HepG2 (cell line): ENCODE measurements at regions not wholly inside any gene's neighbourhood (a gene's known extent, or its start where the extent isn't known, plus 50 kb on each side); places are given as distances from the start of the nearest gene placed in this dataset.

Source experiments
- ATAC-seq: fragments of 200-7000 bp; cut with Tn5 transposase; 3 replicates; pipeline ENCODE4 v1.9.1; 2020; ENCODE audit warnings: mild to moderate bottlenecking, moderate library complexity
- BruUV-seq: library from RNA; stranded (reverse); fragments of 400-500 nt; replicated peaks from 2 replicates; lab custom pipeline; 2021; lab: Mats Ljungman, UMichigan
- CTCF ChIA-PET: fragments of 300-600 bp; formaldehyde crosslinking; extraction: SDS; loops from one replicate; lab custom pipeline; 2021; ENCODE audit warnings: low total read pairs, inconsistent platforms, low intra/inter-chr PET ratio; lab: Yijun Ruan, JAX
- POLR2A ChIA-PET: fragments of 350-600 bp; sonication (Branson Sonifier 250); formaldehyde crosslinking; loops from one replicate; lab custom pipeline; 2020; ENCODE audit warnings: antibody characterized with exemption, inconsistent platforms; lab: Yijun Ruan, JAX
- DNase-seq: peaks from one replicate; pipeline ENCODE4 v3.0.0-alpha.2; 2015; ENCODE audit warnings: low spot score
- FAIRE-seq: peaks from 3 replicates; lab custom pipeline; 2011; peaks lifted over from hg19 to GRCh38; lab: Jason Lieb, UNC
- H2AFZ ChIP-seq: one replicate; pipeline ENCODE4 v1.6.1; 2011; ENCODE audit warnings: low read length, inconsistent platforms
- H3K27ac ChIP-seq: fragments of 300-600 bp; 3 replicates; pipeline ENCODE4 v1.8.0; 2011; ENCODE audit warnings: mixed run types, mild to moderate bottlenecking, mixed read lengths, low read length, inconsistent platforms; ENCODE audit not compliant: insufficient read depth; ENCODE audit errors: extremely low read length
- H3K27me3 ChIP-seq, 2 experiments: fragments of 200-600 bp in 1 of 2; 2 replicates in 1 of 2; 3 replicates in 1 of 2; pipeline versions ENCODE4 v1.6.0 to v1.8.0; 2011; ENCODE audit warnings: low read length in 2 of 2, mild to moderate bottlenecking in 2 of 2, moderate library complexity in 2 of 2, inconsistent platforms in 1 of 2; ENCODE audit not compliant: insufficient read depth in 2 of 2, control insufficient read depth in 1 of 2
- H3K36me3 ChIP-seq, 2 experiments: fragments of 200-600 bp in 1 of 2; replicated peaks in 1 of 2; 2 replicates in 1 of 2; 3 replicates in 1 of 2; pipeline versions ENCODE4 v1.5.1 to v1.8.0; 2011; ENCODE audit warnings: low read length in 2 of 2, inconsistent platforms in 1 of 2; ENCODE audit not compliant: insufficient read depth in 2 of 2, control insufficient read depth in 1 of 2
- H3K4me1 ChIP-seq: 2 replicates; pipeline ENCODE4 v1.5.1; 2012; ENCODE audit warnings: low read length, inconsistent platforms; ENCODE audit not compliant: insufficient read depth
- H3K4me2 ChIP-seq: 2 replicates; pipeline ENCODE4 v1.6.0; 2011; ENCODE audit warnings: low read depth, low read length, inconsistent platforms
- H3K4me3 ChIP-seq, 3 experiments: fragments of 200-600 bp in 1 of 3; sonication (generic), shearing (Covaris generic) in 1 of 3; replicated peaks in 1 of 3; 2 replicates each; pipeline ENCODE4 v1.5.1; 2011 to 2016; ENCODE audit warnings: low read length in 3 of 3, inconsistent platforms in 2 of 3, low read depth in 2 of 3, mild to moderate bottlenecking in 2 of 3, control low read depth in 1 of 3, mixed read lengths in 1 of 3; ENCODE audit not compliant: insufficient read depth in 1 of 3
- H3K79me2 ChIP-seq: one replicate; pipeline ENCODE4 v1.6.1; 2011; ENCODE audit warnings: low read length, inconsistent platforms; ENCODE audit not compliant: insufficient read depth
- H3K9ac ChIP-seq: 2 replicates; pipeline ENCODE4 v1.6.0; 2011; ENCODE audit warnings: mild to moderate bottlenecking, low read depth, low read length, inconsistent platforms; ENCODE audit not compliant: insufficient read depth
- H3K9me3 ChIP-seq: 2 replicates; pipeline ENCODE4 v1.5.1; 2012; ENCODE audit warnings: mild to moderate bottlenecking, low read length
- H4K20me1 ChIP-seq: 2 replicates; pipeline ENCODE4 v1.6.0; 2011; ENCODE audit warnings: inconsistent platforms, mild to moderate bottlenecking, low read length, moderate library complexity; ENCODE audit not compliant: insufficient read depth
- ATF4 ChIP-seq, 2 experiments: fragments of 450-650 bp in 1 of 2; sonication (generic) in 1 of 2; formaldehyde crosslinking; IDR thresholded peaks; 2 replicates each; pipeline versions ENCODE4 v1.5.0 to v1.8.0; 2020 to 2022; ENCODE audit warnings: mild to moderate bottlenecking in 1 of 2, missing genetic modification reagents in 1 of 2
- DMTF1 ChIP-seq: sonication (generic); formaldehyde crosslinking; IDR thresholded peaks from 2 replicates; pipeline ENCODE4 v1.4.0; 2020; ENCODE audit warnings: mild to moderate bottlenecking, missing genetic modification reagents
- GRHL1 ChIP-seq: sonication (generic); formaldehyde crosslinking; conservative IDR thresholded peaks from 2 replicates; pipeline ENCODE4 v1.8.0; 2022; ENCODE audit warnings: missing genetic modification reagents
- MATR3 ChIP-seq: sonication (generic); formaldehyde crosslinking; IDR thresholded peaks from 2 replicates; pipeline ENCODE4 v1.4.0; 2020; ENCODE audit warnings: missing genetic modification reagents
- MIER3 ChIP-seq: IDR thresholded peaks from 2 replicates; pipeline ENCODE4 v1.6.1; 2016; ENCODE audit warnings: missing compliant biosample characterization, borderline replicate concordance
- NR2F1 ChIP-seq, 2 experiments: fragments of 450-650 bp in 1 of 2; formaldehyde crosslinking in 1 of 2; IDR thresholded peaks; 2 replicates each; pipeline versions ENCODE4 v1.5.0 to v1.6.1; 2016 to 2020; ENCODE audit warnings: mild to moderate bottlenecking in 1 of 2, missing compliant biosample characterization in 1 of 2, missing genetic modification reagents in 1 of 2, moderate library complexity in 1 of 2
- POGZ ChIP-seq: sonication (generic); formaldehyde crosslinking; IDR thresholded peaks from 2 replicates; pipeline ENCODE4 v1.4.0; 2020; ENCODE audit warnings: mild to moderate bottlenecking, missing genetic modification reagents
- PTBP1 ChIP-seq: fragments of 200-400 bp; formaldehyde crosslinking; IDR thresholded peaks from 2 replicates; pipeline ENCODE4 v1.6.1; 2018; ENCODE audit warnings: low read length, low read depth; ENCODE audit not compliant: poor library complexity, severe bottlenecking
- SIX1 ChIP-seq: sonication (generic); formaldehyde crosslinking; IDR thresholded peaks from 2 replicates; pipeline ENCODE4 v1.4.0; 2020; ENCODE audit warnings: missing genetic modification reagents, borderline replicate concordance
- TRIM24 ChIP-seq: sonication (generic); formaldehyde crosslinking; IDR thresholded peaks from 2 replicates; pipeline ENCODE4 v1.8.0; 2022; ENCODE audit warnings: mild to moderate bottlenecking, missing genetic modification reagents
- ZNF552 ChIP-seq: sonication (generic); formaldehyde crosslinking; IDR thresholded peaks from 2 replicates; pipeline ENCODE4 v1.9.0; 2022; ENCODE audit warnings: missing genetic modification reagents, mild to moderate bottlenecking, borderline replicate concordance
- whole genome bisulfite sequencing: methylation state at CpG from one replicate; pipeline ENCODE4 v1.1.6; 2017; ENCODE audit warnings: low lambda C conversion rate; 5-methylcytosine and 5-hydroxymethylcytosine counted together
- in situ Hi-C: cut with HindIII; loops from 2 replicates; pipeline ENCODE4 v1.10.0; 2017; ENCODE audit warnings: low pct_unique_long_range_greater_than_20kb; ENCODE audit not compliant: extremely low pct_ligation_motif_present
- intact Hi-C: fragments of 100-400 bp; cut with micrococcal nuclease; formaldehyde crosslinking; loops from one replicate; pipeline ENCODE4 v1.10.0; 2022; ENCODE audit not compliant: unreplicated experiment
- TF ChIP-seq, protein P1 (sequence below): IDR thresholded peaks from 2 replicates; pipeline ENCODE4 v1.6.1; 2012; ENCODE audit warnings: inconsistent platforms

- Histone ChIP-seq H3K9ac (no peak overlapping the region), H3K4me2 (no peak overlapping the region), H3K27ac (no peak overlapping the region), H2AFZ (no peak overlapping the region)
- ATAC-seq (no peak), FAIRE-seq (no peak)
- no TSS peak for BruUV-seq
- TF ChIP-seq POGZ (CRISPR knock-in tag), result no peak
- TF ChIP-seq MIER3 (CRISPR knock-in tag), result no peak
- TF ChIP-seq, all 625 proteins: peak for 0
- H3K4me3 ChIP-seq, result no peak overlapping the region
- POLR2A ChIA-PET, result no interaction called here
- H3K9me3 ChIP-seq, result no peaks in the 10 kb centered on the region
- no peaks in the 10 kb centered on the region for H3K79me2 ChIP-seq
- no peak for DNase-seq
- no peaks in the 10 kb centered on the region for H3K36me3 ChIP-seq
- 10% methylated on average over 7 of the region's 7 CpGs for WGBS
- no peaks in the 10 kb centered on the region for H3K4me1 ChIP-seq
- CTCF ChIA-PET, result no interaction called here
- in situ Hi-C loops (no loop called here), intact Hi-C loops (no loop called here)
- 0 out of 5 replicates have a peak, but pooled peaks cover 0 to 3% of the 10 kb centered on the region in 2 experiments for H3K27me3 ChIP-seq
- no peaks in the 10 kb centered on the region for H4K20me1 ChIP-seq
Measured at GRCh38 chr22:27267145-27267544, 534.4 kb downstream of the MN1 start.

DNA sequence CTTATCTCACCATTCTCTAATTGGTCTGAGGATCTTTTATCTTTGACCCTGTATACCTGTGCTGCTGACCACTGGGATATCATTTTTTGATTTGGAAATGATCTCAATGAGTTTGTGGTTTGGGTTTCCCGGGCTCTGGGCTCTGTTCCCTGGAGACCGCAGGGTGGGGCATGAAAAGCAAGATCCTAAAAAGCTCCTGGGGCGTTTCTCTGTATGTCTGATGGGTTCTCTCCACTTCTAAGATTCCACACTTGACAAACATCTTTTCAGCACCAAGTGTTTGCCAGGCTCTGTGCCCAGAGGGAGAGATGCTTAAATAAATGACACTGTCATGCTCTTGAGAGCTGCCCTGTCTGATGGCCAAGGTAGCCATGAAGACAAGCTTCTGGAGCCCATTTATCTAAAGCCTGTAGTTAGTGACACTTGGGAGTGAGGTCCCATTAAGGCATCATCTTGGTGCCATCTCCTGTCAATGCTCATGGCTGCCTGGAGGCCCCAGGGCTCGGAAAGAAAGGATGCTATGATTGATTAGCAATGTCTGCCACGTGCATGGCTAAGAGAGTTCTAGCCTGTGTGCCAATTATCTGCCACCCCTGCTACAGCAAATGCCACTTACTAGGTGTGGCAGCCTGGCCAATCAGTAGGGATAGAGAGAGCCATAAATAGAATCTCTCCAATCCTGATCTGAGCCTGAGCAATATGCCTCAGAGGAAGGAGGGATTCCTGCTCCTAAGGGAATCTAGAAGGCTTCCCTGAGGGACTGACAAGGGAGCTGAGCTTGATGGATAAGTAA, 531.6 kb downstream of the MN1 start:
- CTCF ChIA-PET, result no interaction called here
- no peak for ATAC-seq
- H3K4me3 ChIP-seq, result no peak overlapping the region
- no peak overlapping the region for H3K4me2 ChIP-seq
- H3K79me2 ChIP-seq, result no peaks in the 10 kb centered on the region
- H3K9me3 ChIP-seq, result no peaks in the 10 kb centered on the region
- POLR2A ChIA-PET, result no interaction called here
- no peaks in the 10 kb centered on the region for H3K36me3 ChIP-seq
- H4K20me1 ChIP-seq, result no peaks in the 10 kb centered on the region
- BruUV-seq, result no TSS peak
- 15% methylated on average over 5 of the region's 5 CpGs for WGBS
- in situ Hi-C loops, result no loop called here
- H3K27me3 ChIP-seq, result no peaks in the 10 kb centered on the region
- intact Hi-C loops, result no loop called here
- H3K4me1 ChIP-seq, result no peaks in the 10 kb centered on the region
- H3K27ac ChIP-seq, result no peak overlapping the region
- no peak overlapping the region for H3K9ac ChIP-seq
- no peak overlapping the region for H2AFZ ChIP-seq
- DNase-seq, result no peak
- FAIRE-seq, result no peak
- TF ChIP-seq PTBP1, result no peak
- no peak for TF ChIP-seq GRHL1 (CRISPR knock-in tag)
- TF ChIP-seq ATF4 (CRISPR knock-in tag; IDR thresholded peaks at IDR 0.05), result no peak
- TF ChIP-seq ZNF552 (CRISPR knock-in tag), result no peak
- TF ChIP-seq DMTF1 (CRISPR knock-in tag), result no peak
- TF ChIP-seq, protein P1, sequence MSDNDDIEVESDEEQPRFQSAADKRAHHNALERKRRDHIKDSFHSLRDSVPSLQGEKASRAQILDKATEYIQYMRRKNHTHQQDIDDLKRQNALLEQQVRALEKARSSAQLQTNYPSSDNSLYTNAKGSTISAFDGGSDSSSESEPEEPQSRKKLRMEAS, result no peak
- no peak for TF ChIP-seq TRIM24 (CRISPR knock-in tag)
- TF ChIP-seq MATR3 (CRISPR knock-in tag), result no peak
- TF ChIP-seq SIX1 (CRISPR knock-in tag), result no peak
- no peak for TF ChIP-seq NR2F1 (CRISPR knock-in tag; IDR thresholded peaks at IDR 0.05)
